Fibroblast of mammary gland (primary cell): ENCODE measurements at regions not wholly inside any gene's neighbourhood (a gene's known extent, or its start where the extent isn't known, plus 50 kb on each side); places are given as distances from the start of the nearest gene placed in this dataset.
"Not testable (repeated sequence)": the region's sequence is repeated elsewhere in the genome, so short reads cannot be mapped to it uniquely, and the experiment has no call there.

Experiments used
- DNase-seq: peaks from one replicate; pipeline ENCODE4 v3.0.0-alpha.2; 2010; ENCODE audit warnings: low read depth
- H3K4me3 ChIP-seq: 2 replicates; pipeline ENCODE4 v1.5.1; 2011; ENCODE audit warnings: low read depth, mild to moderate bottlenecking, low read length, moderate library complexity; ENCODE audit not compliant: control insufficient read depth
- CTCF ChIP-seq: conservative IDR thresholded peaks from 2 replicates; pipeline ENCODE4 v1.5.1; 2011; ENCODE audit warnings: low read depth, low read length, inconsistent platforms; ENCODE audit not compliant: control insufficient read depth, insufficient read depth

DNA sequence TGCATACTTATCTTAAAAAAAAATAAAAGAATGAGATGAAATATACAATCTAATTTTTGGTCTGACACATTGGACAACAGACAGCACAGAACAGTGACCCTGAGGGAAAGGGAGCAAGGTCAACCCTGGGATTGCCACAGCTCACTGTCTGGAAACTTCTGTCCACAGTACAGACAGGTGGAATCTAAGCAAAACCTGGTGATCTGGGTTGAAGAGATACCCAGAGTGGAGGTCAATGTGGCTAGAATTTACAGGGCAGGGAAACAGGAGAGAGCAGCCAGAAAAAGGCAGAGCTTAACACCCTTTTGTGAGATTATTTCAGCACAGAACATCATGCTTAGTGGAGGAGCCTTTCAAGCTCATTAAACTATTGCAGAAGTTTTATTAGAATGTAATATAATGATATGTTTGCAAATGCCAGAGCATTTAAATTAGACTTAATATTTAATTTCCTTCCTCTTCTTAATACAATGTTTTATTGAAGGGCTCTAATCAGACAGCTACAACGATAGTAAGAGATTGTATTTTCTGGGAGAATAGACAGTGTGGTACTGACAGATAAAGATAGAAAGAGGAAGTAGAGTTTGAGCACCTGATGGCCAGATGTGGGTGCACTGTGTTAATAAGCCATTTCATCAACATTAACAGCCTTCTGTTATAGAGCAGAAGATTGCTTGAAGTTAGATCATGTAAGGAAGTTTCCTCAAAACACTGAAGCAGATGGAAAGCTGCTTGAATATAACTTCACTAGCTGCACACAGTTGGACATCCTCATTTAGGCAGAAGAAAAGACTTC is 309.4 kb downstream of the HGF start:
- no peak for DNase-seq
- no peak overlapping the region for H3K4me3 ChIP-seq
- no peak for TF ChIP-seq CTCF

DNA sequence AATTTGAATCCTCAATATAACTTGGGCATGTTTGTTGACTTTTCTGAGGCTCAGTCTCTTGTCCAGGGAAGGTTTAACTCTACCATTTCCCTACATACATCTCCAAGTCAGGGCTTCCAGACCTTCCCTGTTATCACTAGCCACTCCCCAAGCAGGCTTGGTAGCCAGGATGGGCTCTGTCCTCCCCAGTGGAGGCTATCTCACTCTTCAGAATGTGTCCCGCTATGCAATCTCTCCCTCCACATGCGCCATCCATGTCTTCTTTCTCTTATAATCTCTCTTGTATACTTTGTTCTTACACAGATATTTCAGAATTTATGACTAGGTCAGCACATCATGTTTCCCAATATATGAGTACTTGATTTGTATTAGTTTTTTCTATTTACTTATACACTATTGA is 310.4 kb downstream of the HGF start:
- DNase-seq = no peak
- no peak overlapping the region for H3K4me3 ChIP-seq
- no peak for TF ChIP-seq CTCF

DNA sequence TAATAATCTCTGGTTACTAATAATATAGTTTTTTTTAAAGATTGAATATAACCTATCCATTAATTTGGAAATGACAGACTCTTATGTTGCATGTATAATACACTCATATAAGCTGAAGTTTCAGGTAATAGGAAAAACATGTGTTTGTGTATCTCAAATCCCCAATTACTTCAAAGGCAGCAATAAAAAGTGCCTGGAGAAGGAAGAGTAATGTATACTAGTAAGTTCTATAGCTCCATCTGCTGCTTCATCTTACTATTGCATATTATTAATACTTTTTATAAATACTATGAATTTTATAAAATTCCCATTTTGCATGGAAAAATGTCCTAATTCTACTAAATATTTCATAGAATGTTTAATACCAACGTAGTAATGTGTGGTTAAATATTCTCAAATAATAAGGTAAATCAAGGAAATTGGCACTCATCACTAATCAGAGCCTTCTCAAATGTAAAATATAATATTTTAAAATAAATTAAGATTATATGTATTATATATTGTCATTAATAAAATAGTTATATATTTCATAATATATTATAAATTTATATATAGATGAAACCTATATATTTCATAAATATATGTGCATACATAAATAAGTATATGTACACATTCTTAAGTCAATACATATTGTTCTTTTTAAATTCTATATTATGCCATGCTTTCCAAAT is 311.9 kb downstream of the HGF start:
- DNase-seq = peak; percentile 55
- TF ChIP-seq CTCF = peak; percentile 57
- no peak overlapping the region for H3K4me3 ChIP-seq

GRCh38 chr7:81453770-81454169 is 316.1 kb downstream of the HGF start:
- not testable (repeated sequence) for H3K4me3 ChIP-seq

DNA sequence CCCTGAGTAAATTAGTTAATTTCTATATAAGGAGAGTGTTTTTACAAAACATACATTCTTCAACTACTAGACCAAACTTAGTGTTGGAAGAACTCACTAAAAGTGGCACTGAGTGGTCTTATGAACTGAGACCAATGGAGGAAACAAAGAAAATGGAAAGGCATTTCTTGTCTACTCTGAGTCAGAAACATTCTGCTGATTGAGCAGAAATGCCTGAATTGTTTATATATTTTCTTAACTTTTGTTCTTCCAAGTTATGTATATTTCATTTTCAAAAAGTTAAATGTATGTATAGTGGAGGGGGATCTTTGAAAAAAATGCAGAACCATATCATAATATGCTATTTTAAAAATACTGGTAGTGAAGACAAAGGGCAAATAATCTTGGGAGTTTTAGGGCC is 320.7 kb downstream of the HGF start:
- no peak overlapping the region for H3K4me3 ChIP-seq
- DNase-seq = no peak
- TF ChIP-seq CTCF = no peak

More at GRCh38 chr7:81453770-81454169, 316.1 kb downstream of the HGF start:
- not testable (repeated sequence) for DNase-seq

- peak; percentile 68 for TF ChIP-seq CTCF
- no peak overlapping the region for H3K4me3 ChIP-seq
- peak; percentile 79 for DNase-seq
Observed at GRCh38 chr7:81447351-81447952, 322.4 kb downstream of the HGF start.

- TF ChIP-seq CTCF = no peak
- H3K4me3 ChIP-seq = no peak overlapping the region
- DNase-seq = no peak
Observed at GRCh38 chr7:81446212-81446611, 323.6 kb downstream of the HGF start.
